Retinal pigment epithelial cell (primary cell): ENCODE measurements at regions not wholly inside any gene's neighbourhood (a gene's known extent, or its start where the extent isn't known, plus 50 kb on each side); places are given as distances from the start of the nearest gene placed in this dataset.

Source experiments
- DNase-seq: peaks from one replicate; pipeline ENCODE4 v3.0.0-alpha.2; 2010; ENCODE audit warnings: low read depth
- H3K4me3 ChIP-seq: 2 replicates; pipeline ENCODE4 v1.5.1; 2011; ENCODE audit warnings: mild to moderate bottlenecking, low read length, control low read depth, moderate library complexity
- TF ChIP-seq, protein P1 (sequence below): conservative IDR thresholded peaks from 2 replicates; pipeline ENCODE4 v1.5.1; 2011; ENCODE audit warnings: low read depth, low read length, control low read depth, inconsistent platforms

DNA sequence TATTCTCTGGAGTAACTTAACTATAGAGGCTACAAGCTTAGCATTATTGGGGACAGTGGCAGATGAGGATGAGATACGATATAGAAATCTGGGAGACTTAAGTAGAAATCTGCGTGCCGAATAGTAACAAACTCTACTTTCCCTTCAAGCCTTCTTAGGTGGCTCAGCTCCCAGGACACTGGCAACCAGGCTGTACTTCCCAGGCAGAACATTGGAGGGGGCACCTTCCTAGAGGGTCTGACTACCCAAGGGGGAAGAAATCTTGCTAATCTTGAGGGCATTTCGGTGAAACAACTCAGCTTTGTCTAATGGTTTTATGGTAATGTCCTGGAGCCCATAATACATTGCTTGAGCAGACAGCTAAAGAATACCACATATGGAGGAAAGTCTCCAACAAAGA, 126.2 kb upstream of the DTNA start:
- no peak for DNase-seq

DNA sequence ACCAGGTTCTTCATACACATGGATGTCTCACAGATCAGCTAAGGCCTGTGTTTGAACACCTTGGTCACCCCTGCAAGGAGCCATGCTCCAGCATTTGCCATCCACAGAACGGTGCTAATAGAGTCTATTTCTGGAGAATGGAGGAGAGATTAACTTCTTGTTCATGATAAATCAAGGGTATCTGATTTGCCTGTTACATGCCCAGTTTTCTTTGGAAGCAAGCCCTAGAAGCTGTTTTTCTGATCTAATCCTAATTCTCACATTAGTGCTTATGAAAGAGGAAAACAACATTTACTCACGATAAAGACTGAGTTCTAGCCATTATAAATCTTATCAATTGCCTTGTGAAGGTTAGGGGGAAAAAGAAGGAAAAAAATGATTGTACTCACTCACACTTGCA, 119.6 kb upstream of the DTNA start:
- no peak overlapping the region for H3K4me3 ChIP-seq
- peak; percentile 23 for DNase-seq
- TF ChIP-seq, protein P1, sequence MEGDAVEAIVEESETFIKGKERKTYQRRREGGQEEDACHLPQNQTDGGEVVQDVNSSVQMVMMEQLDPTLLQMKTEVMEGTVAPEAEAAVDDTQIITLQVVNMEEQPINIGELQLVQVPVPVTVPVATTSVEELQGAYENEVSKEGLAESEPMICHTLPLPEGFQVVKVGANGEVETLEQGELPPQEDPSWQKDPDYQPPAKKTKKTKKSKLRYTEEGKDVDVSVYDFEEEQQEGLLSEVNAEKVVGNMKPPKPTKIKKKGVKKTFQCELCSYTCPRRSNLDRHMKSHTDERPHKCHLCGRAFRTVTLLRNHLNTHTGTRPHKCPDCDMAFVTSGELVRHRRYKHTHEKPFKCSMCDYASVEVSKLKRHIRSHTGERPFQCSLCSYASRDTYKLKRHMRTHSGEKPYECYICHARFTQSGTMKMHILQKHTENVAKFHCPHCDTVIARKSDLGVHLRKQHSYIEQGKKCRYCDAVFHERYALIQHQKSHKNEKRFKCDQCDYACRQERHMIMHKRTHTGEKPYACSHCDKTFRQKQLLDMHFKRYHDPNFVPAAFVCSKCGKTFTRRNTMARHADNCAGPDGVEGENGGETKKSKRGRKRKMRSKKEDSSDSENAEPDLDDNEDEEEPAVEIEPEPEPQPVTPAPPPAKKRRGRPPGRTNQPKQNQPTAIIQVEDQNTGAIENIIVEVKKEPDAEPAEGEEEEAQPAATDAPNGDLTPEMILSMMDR = no peak

More for the DNA sequence above, 126.2 kb upstream of the DTNA start:
- TF ChIP-seq, protein P1 = no peak
- H3K4me3 ChIP-seq = no peak overlapping the region

DNA sequence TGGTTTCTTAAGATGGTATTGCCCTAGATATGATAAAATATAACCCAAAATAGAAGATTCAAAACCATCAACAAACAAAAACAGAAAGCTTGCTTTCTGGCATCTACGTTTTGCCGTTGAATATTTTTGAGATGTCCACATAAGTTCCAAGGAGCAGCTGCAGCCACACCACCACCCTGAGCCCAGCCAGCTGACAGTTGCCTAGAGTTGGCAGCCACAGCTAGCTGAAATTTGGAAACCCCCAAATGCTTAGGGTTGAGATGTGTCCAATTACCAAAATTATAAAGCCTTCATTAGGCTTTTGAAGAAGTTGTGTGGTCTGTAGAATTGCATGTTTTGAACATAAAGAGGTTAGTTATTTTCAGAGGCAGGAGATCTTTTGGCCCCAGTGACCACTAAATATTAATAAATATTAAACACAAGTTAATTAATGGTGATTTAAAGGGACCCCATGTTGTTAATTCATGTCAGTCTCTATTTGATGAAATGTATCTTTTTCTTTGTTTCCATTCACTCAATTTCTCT, 118.1 kb upstream of the DTNA start:
- DNase-seq = no peak
- TF ChIP-seq, protein P1 = no peak
- no peak overlapping the region for H3K4me3 ChIP-seq

DNA sequence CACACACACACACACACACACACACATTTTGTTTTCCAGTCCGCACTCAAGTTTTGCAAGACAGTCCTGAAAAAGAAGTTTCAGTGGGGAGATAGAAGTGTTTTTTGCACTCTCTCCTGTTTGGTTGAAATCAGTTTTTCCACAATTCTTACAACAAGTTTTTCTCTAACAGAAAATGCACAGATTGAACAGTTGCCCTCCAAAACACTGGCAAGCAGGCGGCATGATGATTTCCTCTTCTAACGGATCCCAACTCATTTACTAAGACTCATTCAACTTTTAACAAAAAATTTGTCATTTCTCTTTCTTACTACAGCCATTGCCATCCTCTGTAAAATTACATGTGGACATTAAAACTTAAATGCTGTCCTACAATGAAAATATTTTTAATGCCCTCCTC, 117.6 kb upstream of the DTNA start:
- TF ChIP-seq, protein P1 = no peak
- peak overlapping the region; percentile 68 for H3K4me3 ChIP-seq
- DNase-seq = no peak

DNA sequence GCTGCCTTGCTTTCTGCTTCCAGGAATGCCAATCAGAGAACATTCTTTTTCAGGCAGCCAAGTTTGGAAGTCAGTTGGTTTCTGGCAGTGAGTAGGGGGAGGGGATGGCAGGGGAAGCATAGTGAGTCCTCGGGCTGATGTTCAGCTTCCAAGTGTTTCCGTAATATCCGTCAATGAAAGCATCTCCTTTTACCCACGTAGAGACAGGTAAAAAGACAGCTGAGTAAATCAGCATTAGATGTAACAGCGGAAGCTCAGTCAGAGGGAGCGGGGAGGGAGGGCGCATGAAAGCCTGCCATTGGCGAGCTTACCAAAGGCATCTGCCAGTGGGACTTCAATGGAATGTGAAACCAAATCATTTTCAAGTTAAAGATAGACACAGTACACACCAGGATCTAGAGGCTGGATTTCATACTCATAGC, 117.1 kb upstream of the DTNA start:
- TF ChIP-seq, protein P1 = no peak
- peak; percentile 33 for DNase-seq
- peak overlapping the region; percentile 68 for H3K4me3 ChIP-seq

DNA sequence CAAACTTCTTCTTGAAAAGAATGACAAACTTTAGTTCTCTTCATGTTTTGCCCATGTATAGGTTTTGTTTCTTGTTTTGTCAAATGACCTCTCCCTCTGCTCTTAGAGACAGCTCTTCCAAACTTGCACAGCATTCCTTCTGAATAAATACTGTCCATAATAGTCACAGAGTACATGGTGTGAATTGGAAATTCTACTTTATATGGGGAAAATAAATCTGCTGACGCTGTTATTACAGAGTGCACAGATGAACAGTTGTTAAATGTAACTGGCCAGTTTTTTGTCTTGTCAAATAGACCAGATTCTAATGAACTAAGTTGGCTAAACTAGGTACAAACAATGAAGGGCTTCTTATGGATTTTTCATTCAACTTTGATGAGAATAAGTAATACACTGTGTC, 115.8 kb upstream of the DTNA start:
- no peak overlapping the region for H3K4me3 ChIP-seq
- TF ChIP-seq, protein P1 = no peak

DNA sequence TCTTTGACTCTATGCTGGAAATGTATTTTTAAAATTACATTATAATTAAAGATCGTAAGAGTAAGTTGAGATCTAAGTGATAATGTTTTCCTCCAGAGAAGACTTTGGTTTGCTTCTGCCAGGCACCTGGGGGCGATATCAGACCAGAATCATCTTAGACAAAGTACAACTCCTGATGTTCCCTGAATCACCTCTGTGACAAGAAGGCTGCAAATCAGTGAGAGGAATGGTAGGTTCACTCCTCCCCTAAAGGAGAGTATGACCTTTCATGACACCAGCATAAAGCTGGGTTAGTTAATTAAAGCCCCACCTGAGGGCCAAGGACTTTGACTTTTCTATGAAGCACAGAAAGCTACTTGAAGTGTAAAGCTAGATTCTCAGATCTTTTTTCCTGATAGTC, 114.4 kb upstream of the DTNA start:
- TF ChIP-seq, protein P1 = peak; percentile 41

More for the DNA sequence above, 115.8 kb upstream of the DTNA start:
- no peak for DNase-seq

More for the DNA sequence above, 114.4 kb upstream of the DTNA start:
- DNase-seq = no peak
- H3K4me3 ChIP-seq = no peak overlapping the region
